Activated naive CD8-positive, alpha-beta T cell treated with anti-CD3 and anti-CD28 coated beads for 36 hours (primary cell): ENCODE measurements at regions not wholly inside any gene's neighbourhood (a gene's known extent, or its start where the extent isn't known, plus 50 kb on each side); places are given as distances from the start of the nearest gene placed in this dataset.

Source experiments
- DNase-seq: peaks from one replicate; pipeline ENCODE4 v3.0.0; 2021
- H3K27ac Mint-ChIP-seq: one replicate; pipeline ENCODE4 v1.8.0; 2022; ENCODE audit warnings: mild to moderate bottlenecking, moderate library complexity, mixed read lengths
- H3K27me3 Mint-ChIP-seq: one replicate; pipeline ENCODE4 v1.8.0; 2022; ENCODE audit warnings: mild to moderate bottlenecking, mixed read lengths
- H3K36me3 Mint-ChIP-seq: one replicate; pipeline ENCODE4 v1.8.0; 2021; ENCODE audit warnings: mild to moderate bottlenecking, mixed read lengths
- H3K4me1 Mint-ChIP-seq: one replicate; pipeline ENCODE4 v1.8.0; 2021; ENCODE audit warnings: mixed read lengths
- H3K4me3 Mint-ChIP-seq: one replicate; pipeline ENCODE4 v1.8.0; 2022; ENCODE audit warnings: mild to moderate bottlenecking, moderate library complexity, mixed read lengths
- H3K9me3 Mint-ChIP-seq: one replicate; pipeline ENCODE4 v1.8.0; 2022; ENCODE audit warnings: mixed read lengths

GRCh38 chr1:227433663-227434341, 115.5 kb upstream of the CDC42BPA start:
- peaks cover 2% of the 10 kb centered on the region for H3K4me1 Mint-ChIP-seq
- no peak overlapping the region for H3K27ac Mint-ChIP-seq
- no peaks in the 10 kb centered on the region for H3K36me3 Mint-ChIP-seq
- no peak for DNase-seq
- no peaks in the 10 kb centered on the region for H3K9me3 Mint-ChIP-seq
- H3K4me3 Mint-ChIP-seq: no peak overlapping the region
- H3K27me3 Mint-ChIP-seq: peaks cover 39% of the 10 kb centered on the region

- peaks cover 2% of the 10 kb centered on the region for H3K4me1 Mint-ChIP-seq
- H3K27me3 Mint-ChIP-seq: peaks cover 31% of the 10 kb centered on the region
- no peaks in the 10 kb centered on the region for H3K36me3 Mint-ChIP-seq
- no peaks in the 10 kb centered on the region for H3K9me3 Mint-ChIP-seq
- no peak overlapping the region for H3K4me3 Mint-ChIP-seq
- DNase-seq: no peak
- H3K27ac Mint-ChIP-seq: no peak overlapping the region
Measured at GRCh38 chr1:227432981-227433380, 114.7 kb upstream of the CDC42BPA start.

- DNase-seq: no peak
- no peak overlapping the region for H3K27ac Mint-ChIP-seq
- H3K9me3 Mint-ChIP-seq: no peaks in the 10 kb centered on the region
- no peak overlapping the region for H3K4me3 Mint-ChIP-seq
- H3K4me1 Mint-ChIP-seq: peaks cover 2% of the 10 kb centered on the region
- peaks cover 24% of the 10 kb centered on the region for H3K27me3 Mint-ChIP-seq
- H3K36me3 Mint-ChIP-seq: no peaks in the 10 kb centered on the region
Measured at GRCh38 chr1:227432181-227432535, 113.9 kb upstream of the CDC42BPA start.

GRCh38 chr1:227429447-227430359, 111.4 kb upstream of the CDC42BPA start:
- peaks cover 17% of the 10 kb centered on the region for H3K27me3 Mint-ChIP-seq
- H3K9me3 Mint-ChIP-seq: no peaks in the 10 kb centered on the region
- H3K4me3 Mint-ChIP-seq: no peak overlapping the region
- H3K36me3 Mint-ChIP-seq: no peaks in the 10 kb centered on the region
- no peak overlapping the region for H3K27ac Mint-ChIP-seq
- H3K4me1 Mint-ChIP-seq: no peaks in the 10 kb centered on the region
- no peak for DNase-seq

GRCh38 chr1:227428803-227429202, 110.5 kb upstream of the CDC42BPA start:
- Mint-ChIP-seq H3K4me1 (no peaks in the 10 kb centered on the region), H3K36me3 (no peaks in the 10 kb centered on the region), H3K9me3 (no peaks in the 10 kb centered on the region), H3K27ac (no peak overlapping the region), H3K27me3 (peaks cover 21% of the 10 kb centered on the region), H3K4me3 (no peak overlapping the region)
- DNase-seq: no peak

GRCh38 chr1:227427411-227427810, 109.1 kb upstream of the CDC42BPA start:
- H3K4me1 Mint-ChIP-seq: no peaks in the 10 kb centered on the region

GRCh38 chr1:227424953-227425352, 106.7 kb upstream of the CDC42BPA start:
- no peaks in the 10 kb centered on the region for H3K36me3 Mint-ChIP-seq
- no peaks in the 10 kb centered on the region for H3K9me3 Mint-ChIP-seq
- no peaks in the 10 kb centered on the region for H3K4me1 Mint-ChIP-seq
- H3K27ac Mint-ChIP-seq: no peak overlapping the region
- H3K27me3 Mint-ChIP-seq: peaks cover 20% of the 10 kb centered on the region
- H3K4me3 Mint-ChIP-seq: no peak overlapping the region
- DNase-seq: no peak

More at GRCh38 chr1:227427411-227427810, 109.1 kb upstream of the CDC42BPA start:
- Mint-ChIP-seq H3K27me3 (peaks cover 21% of the 10 kb centered on the region), H3K9me3 (no peaks in the 10 kb centered on the region), H3K27ac (no peak overlapping the region), H3K4me3 (no peak overlapping the region), H3K36me3 (no peaks in the 10 kb centered on the region)
- no peak for DNase-seq

GRCh38 chr1:227424159-227424680, 105.9 kb upstream of the CDC42BPA start:
- no peaks in the 10 kb centered on the region for H3K36me3 Mint-ChIP-seq
- H3K4me3 Mint-ChIP-seq: no peak overlapping the region
- H3K4me1 Mint-ChIP-seq: no peaks in the 10 kb centered on the region
- peaks cover 19% of the 10 kb centered on the region for H3K27me3 Mint-ChIP-seq
- no peaks in the 10 kb centered on the region for H3K9me3 Mint-ChIP-seq
- no peak overlapping the region for H3K27ac Mint-ChIP-seq
- DNase-seq: no peak

GRCh38 chr1:227422581-227422980, 104.3 kb upstream of the CDC42BPA start:
- Mint-ChIP-seq H3K27me3 (peaks cover 18% of the 10 kb centered on the region), H3K4me1 (no peaks in the 10 kb centered on the region), H3K4me3 (no peak overlapping the region), H3K27ac (no peak overlapping the region), H3K36me3 (no peaks in the 10 kb centered on the region), H3K9me3 (no peaks in the 10 kb centered on the region)
- DNase-seq: no peak

GRCh38 chr1:227420147-227420546, 101.9 kb upstream of the CDC42BPA start:
- Mint-ChIP-seq H3K27ac (no peak overlapping the region), H3K4me1 (no peaks in the 10 kb centered on the region), H3K36me3 (no peaks in the 10 kb centered on the region)

GRCh38 chr1:227417756-227418480, 99.6 kb upstream of the CDC42BPA start:
- Mint-ChIP-seq H3K4me1 (no peaks in the 10 kb centered on the region), H3K36me3 (no peaks in the 10 kb centered on the region), H3K27ac (no peak overlapping the region), H3K27me3 (peaks cover 9% of the 10 kb centered on the region), H3K9me3 (no peaks in the 10 kb centered on the region), H3K4me3 (no peak overlapping the region)
- no peak for DNase-seq

More at GRCh38 chr1:227420147-227420546, 101.9 kb upstream of the CDC42BPA start:
- no peak for DNase-seq
- Mint-ChIP-seq H3K4me3 (no peak overlapping the region), H3K9me3 (no peaks in the 10 kb centered on the region), H3K27me3 (peaks cover 14% of the 10 kb centered on the region)

- Mint-ChIP-seq H3K9me3 (no peaks in the 10 kb centered on the region), H3K27me3 (peaks cover 9% of the 10 kb centered on the region), H3K36me3 (no peaks in the 10 kb centered on the region), H3K4me3 (no peak overlapping the region), H3K27ac (no peak overlapping the region), H3K4me1 (no peaks in the 10 kb centered on the region)
- no peak for DNase-seq
Measured at GRCh38 chr1:227416156-227416830, 98.0 kb upstream of the CDC42BPA start.

GRCh38 chr1:227415115-227415790, 97.0 kb upstream of the CDC42BPA start:
- Mint-ChIP-seq H3K27me3 (peaks cover 19% of the 10 kb centered on the region), H3K36me3 (no peaks in the 10 kb centered on the region), H3K4me3 (no peak overlapping the region), H3K9me3 (no peaks in the 10 kb centered on the region), H3K27ac (no peak overlapping the region), H3K4me1 (no peaks in the 10 kb centered on the region)
- DNase-seq: no peak

- no peak overlapping the region for H3K4me3 Mint-ChIP-seq
- H3K4me1 Mint-ChIP-seq: no peaks in the 10 kb centered on the region
- DNase-seq: no peak
- H3K36me3 Mint-ChIP-seq: no peaks in the 10 kb centered on the region
- H3K9me3 Mint-ChIP-seq: no peaks in the 10 kb centered on the region
- no peak overlapping the region for H3K27ac Mint-ChIP-seq
- peaks cover 19% of the 10 kb centered on the region for H3K27me3 Mint-ChIP-seq
Measured at GRCh38 chr1:227411066-227411465, 92.8 kb upstream of the CDC42BPA start.
